ENCODE measurements at regions not wholly inside any gene's neighbourhood (a gene's known extent, or its start where the extent isn't known, plus 50 kb on each side); places are given as distances from the start of the nearest gene placed in this dataset.
"Not testable (repeated sequence)": the region's sequence is repeated elsewhere in the genome, so short reads cannot be mapped to it uniquely, and the experiment has no call there.

GRCh38 chr18:47658498-47658897, 272.0 kb downstream of the SMAD2 start:
- DNase-seq, result no peak

- no peak for DNase-seq
Measured at GRCh38 chr18:47654988-47655387, 275.5 kb downstream of the SMAD2 start.

GRCh38 chr18:47644896-47645295, 285.6 kb downstream of the SMAD2 start:
- DNase-seq, result no peak

GRCh38 chr18:47637551-47637950, 292.9 kb downstream of the SMAD2 start:
- DNase-seq, result not testable (repeated sequence)

- no peak for DNase-seq
Measured at GRCh38 chr18:47635416-47635815, 295.0 kb downstream of the SMAD2 start.

- DNase-seq, result no peak
Measured at GRCh38 chr18:47632970-47633635, 297.4 kb downstream of the SMAD2 start.

- DNase-seq, result no peak
Measured at GRCh38 chr18:47628893-47629292, 301.6 kb downstream of the SMAD2 start.

- DNase-seq, result no peak
Measured at GRCh38 chr18:47628240-47628781, 302.1 kb downstream of the SMAD2 start.

GRCh38 chr18:47627030-47627429, 303.4 kb downstream of the SMAD2 start:
- no peak for DNase-seq

- DNase-seq, result no peak
Measured at GRCh38 chr18:47619771-47620448, 310.5 kb downstream of the SMAD2 start.

GRCh38 chr18:47618758-47619157, 311.7 kb downstream of the SMAD2 start:
- no peak for DNase-seq

GRCh38 chr18:47615043-47615442, 315.4 kb downstream of the SMAD2 start:
- DNase-seq, result no peak

GRCh38 chr18:47613929-47614328, 316.5 kb downstream of the SMAD2 start:
- DNase-seq, result no peak

- DNase-seq, result no peak
Measured at GRCh38 chr18:47611649-47612048, 318.8 kb downstream of the SMAD2 start.

GRCh38 chr18:47606526-47606925, 323.9 kb downstream of the SMAD2 start:
- DNase-seq, result no peak

- no peak for DNase-seq
Measured at GRCh38 chr18:47605093-47605492, 325.4 kb downstream of the SMAD2 start.

GRCh38 chr18:47604021-47604420, 326.4 kb downstream of the SMAD2 start:
- no peak for DNase-seq

- no peak for DNase-seq
Measured at GRCh38 chr18:47603158-47603557, 327.3 kb downstream of the SMAD2 start.

- no peak for DNase-seq
Measured at GRCh38 chr18:47602273-47602897, 328.1 kb downstream of the SMAD2 start.

- DNase-seq, result no peak
Measured at GRCh38 chr18:47601581-47602272, 328.7 kb downstream of the SMAD2 start.

GRCh38 chr18:47595831-47596501, 334.5 kb downstream of the SMAD2 start:
- no peak for DNase-seq

GRCh38 chr18:47594621-47595086, 335.8 kb downstream of the SMAD2 start:
- DNase-seq, result no peak

All from NCI-H2029 (cell line).